ENCODE measurements at regions not wholly inside any gene's neighbourhood (a gene's known extent, or its start where the extent isn't known, plus 50 kb on each side); places are given as distances from the start of the nearest gene placed in this dataset.
A peak's percentile ranks its signal among the peaks of the same experiment; 100 is the strongest.

DNA sequence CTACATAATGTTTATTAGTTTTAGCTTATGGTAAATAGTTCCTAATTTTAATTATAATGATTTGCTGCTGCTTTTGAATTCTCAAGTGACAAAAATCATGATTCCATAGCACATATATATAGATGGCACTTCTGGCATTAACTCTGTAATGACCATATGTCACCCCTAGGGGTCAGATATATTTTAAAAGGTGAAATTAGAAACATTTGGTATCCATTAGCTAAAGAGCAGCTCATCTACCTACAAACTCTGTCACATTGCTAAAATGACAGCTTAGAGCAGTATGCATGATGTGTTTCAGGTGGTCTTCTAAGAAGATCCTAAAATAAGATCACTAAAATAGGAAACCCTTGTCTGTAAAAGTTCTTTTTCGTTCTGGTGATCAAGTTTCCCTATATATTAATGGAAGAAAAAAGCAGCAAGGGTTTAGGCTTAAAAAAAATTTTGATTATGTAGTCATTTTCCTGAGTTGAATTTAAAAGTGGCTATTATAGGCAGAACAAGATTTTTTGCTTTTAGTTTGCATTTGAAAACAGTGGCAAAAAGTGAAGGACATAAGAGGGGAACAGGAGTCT is 157.7 kb upstream of the POU5F2 start:
- Histone ChIP-seq H3K4me3 (no peak overlapping the region), H3K9me3 (no peaks in the 10 kb centered on the region), H3K36me3 (no peaks in the 10 kb centered on the region), H3K27ac (no peak overlapping the region), H3K27me3 (replicated peaks; ENCODE audit: insufficient read depth) (no peaks in the 10 kb centered on the region), H3K4me1 (ENCODE audit: control insufficient read depth in 1 of 2, low read depth in 2 of 2) (no peaks in the 10 kb centered on the region)
- DNase-seq (ENCODE audit: low spot score) (no peak), ATAC-seq (ENCODE audit: insufficient number of reproducible peaks, low FRiP score, low read depth) (no peak)
- TF ChIP-seq, protein P1, sequence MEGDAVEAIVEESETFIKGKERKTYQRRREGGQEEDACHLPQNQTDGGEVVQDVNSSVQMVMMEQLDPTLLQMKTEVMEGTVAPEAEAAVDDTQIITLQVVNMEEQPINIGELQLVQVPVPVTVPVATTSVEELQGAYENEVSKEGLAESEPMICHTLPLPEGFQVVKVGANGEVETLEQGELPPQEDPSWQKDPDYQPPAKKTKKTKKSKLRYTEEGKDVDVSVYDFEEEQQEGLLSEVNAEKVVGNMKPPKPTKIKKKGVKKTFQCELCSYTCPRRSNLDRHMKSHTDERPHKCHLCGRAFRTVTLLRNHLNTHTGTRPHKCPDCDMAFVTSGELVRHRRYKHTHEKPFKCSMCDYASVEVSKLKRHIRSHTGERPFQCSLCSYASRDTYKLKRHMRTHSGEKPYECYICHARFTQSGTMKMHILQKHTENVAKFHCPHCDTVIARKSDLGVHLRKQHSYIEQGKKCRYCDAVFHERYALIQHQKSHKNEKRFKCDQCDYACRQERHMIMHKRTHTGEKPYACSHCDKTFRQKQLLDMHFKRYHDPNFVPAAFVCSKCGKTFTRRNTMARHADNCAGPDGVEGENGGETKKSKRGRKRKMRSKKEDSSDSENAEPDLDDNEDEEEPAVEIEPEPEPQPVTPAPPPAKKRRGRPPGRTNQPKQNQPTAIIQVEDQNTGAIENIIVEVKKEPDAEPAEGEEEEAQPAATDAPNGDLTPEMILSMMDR (IDR thresholded peaks at IDR 0.05): peak; percentile 18

DNA sequence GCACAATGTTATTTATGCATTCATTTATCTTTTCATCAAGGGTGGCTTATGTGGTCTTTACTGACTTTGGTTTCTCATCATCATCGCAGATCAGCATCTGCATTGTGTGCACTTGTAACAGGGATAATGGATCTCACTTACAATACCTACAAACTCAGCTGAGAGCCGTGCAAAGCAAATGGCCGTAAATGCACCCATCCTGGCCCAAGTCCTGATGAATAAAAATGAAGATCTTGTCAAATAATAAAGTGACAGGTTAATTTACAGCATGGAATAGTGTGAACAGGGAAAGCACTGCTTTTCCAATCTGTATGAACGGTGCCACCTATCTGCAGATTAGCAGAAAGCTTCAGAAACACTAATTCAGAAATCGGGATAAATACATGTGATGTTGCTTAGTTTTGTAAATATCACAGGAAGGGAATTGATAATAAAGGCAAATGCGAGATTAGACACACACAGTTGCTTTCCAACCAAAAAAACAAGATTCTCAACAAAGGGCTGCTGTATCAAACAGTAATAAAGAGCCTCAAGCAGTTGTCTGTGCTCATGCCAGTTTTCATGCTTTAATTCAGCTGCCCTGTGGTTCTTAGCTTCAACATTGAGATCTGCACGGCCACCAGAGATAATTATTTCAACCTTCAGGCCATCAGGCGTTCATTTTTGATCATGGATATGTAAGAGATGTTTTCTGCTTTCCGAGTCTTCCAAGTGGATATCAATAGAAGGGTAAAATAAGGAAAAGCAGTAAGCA is 153.4 kb upstream of the POU5F2 start:
- no peaks in the 10 kb centered on the region for H3K4me1 ChIP-seq (ENCODE audit: control insufficient read depth in 1 of 2, low read depth in 2 of 2)
- H3K4me3 ChIP-seq: no peak overlapping the region
- DNase-seq (ENCODE audit: low spot score) (no peak), ATAC-seq (ENCODE audit: insufficient number of reproducible peaks, low FRiP score, low read depth) (no peak)
- H3K27ac ChIP-seq: no peak overlapping the region
- H3K36me3 ChIP-seq: no peaks in the 10 kb centered on the region
- no peaks in the 10 kb centered on the region for H3K27me3 ChIP-seq (replicated peaks; ENCODE audit: insufficient read depth)
- H3K9me3 ChIP-seq: no peaks in the 10 kb centered on the region
- TF ChIP-seq, protein P1 (IDR thresholded peaks at IDR 0.05): no peak

DNA sequence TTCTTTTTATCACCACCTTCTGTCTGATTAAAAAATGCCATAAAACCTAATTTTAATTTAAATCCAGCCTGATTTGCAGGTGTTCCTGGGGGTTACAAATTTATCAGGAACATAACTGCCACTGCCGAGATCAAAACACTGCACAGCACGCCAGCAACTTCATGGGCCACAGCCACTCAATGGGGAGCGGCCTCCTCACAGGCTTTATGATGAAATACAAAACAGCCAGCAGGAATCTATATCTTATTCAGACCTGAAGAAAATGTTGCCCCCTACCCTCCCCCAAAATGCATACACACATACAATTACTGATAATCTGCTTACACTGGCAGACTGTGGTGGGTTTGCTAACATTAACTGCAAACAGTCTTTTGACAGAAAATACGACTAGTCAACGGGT is 151.7 kb upstream of the POU5F2 start:
- no peaks in the 10 kb centered on the region for H3K4me1 ChIP-seq (ENCODE audit: control insufficient read depth in 1 of 2, low read depth in 2 of 2)
- no peaks in the 10 kb centered on the region for H3K27me3 ChIP-seq (replicated peaks; ENCODE audit: insufficient read depth)
- H3K36me3 ChIP-seq: no peaks in the 10 kb centered on the region
- no peaks in the 10 kb centered on the region for H3K9me3 ChIP-seq
- TF ChIP-seq, protein P1 (IDR thresholded peaks at IDR 0.05): no peak
- no peak overlapping the region for H3K4me3 ChIP-seq
- DNase-seq (ENCODE audit: low spot score) (no peak), ATAC-seq (ENCODE audit: insufficient number of reproducible peaks, low FRiP score, low read depth) (no peak)
- no peak overlapping the region for H3K27ac ChIP-seq

DNA sequence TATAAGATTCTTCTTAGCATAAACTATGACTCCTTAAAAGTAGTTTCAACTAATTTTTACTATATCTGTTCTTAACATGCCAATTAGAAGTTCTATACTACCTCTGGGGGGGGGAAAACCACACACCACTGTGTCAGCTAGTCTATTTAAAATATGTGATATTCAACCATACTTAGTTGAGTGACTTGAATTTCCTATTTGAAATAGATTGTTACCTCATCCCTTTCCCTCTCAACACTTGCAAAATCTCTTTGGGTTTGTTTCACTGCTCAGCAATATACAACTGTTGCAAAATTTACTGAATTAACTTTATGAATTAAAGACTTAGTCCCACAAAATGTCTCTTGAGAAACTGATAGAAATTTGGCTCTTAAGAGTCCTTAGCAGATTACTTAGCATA is 151.1 kb upstream of the POU5F2 start:
- TF ChIP-seq, protein P1 (IDR thresholded peaks at IDR 0.05): no peak
- no peaks in the 10 kb centered on the region for H3K36me3 ChIP-seq
- no peaks in the 10 kb centered on the region for H3K4me1 ChIP-seq (ENCODE audit: control insufficient read depth in 1 of 2, low read depth in 2 of 2)
- no peak for DNase-seq (ENCODE audit: low spot score)
- no peaks in the 10 kb centered on the region for H3K27me3 ChIP-seq (replicated peaks; ENCODE audit: insufficient read depth)
- no peak for ATAC-seq (ENCODE audit: insufficient number of reproducible peaks, low FRiP score, low read depth)
- H3K4me3 ChIP-seq: no peak overlapping the region
- no peak overlapping the region for H3K27ac ChIP-seq
- no peaks in the 10 kb centered on the region for H3K9me3 ChIP-seq

DNA sequence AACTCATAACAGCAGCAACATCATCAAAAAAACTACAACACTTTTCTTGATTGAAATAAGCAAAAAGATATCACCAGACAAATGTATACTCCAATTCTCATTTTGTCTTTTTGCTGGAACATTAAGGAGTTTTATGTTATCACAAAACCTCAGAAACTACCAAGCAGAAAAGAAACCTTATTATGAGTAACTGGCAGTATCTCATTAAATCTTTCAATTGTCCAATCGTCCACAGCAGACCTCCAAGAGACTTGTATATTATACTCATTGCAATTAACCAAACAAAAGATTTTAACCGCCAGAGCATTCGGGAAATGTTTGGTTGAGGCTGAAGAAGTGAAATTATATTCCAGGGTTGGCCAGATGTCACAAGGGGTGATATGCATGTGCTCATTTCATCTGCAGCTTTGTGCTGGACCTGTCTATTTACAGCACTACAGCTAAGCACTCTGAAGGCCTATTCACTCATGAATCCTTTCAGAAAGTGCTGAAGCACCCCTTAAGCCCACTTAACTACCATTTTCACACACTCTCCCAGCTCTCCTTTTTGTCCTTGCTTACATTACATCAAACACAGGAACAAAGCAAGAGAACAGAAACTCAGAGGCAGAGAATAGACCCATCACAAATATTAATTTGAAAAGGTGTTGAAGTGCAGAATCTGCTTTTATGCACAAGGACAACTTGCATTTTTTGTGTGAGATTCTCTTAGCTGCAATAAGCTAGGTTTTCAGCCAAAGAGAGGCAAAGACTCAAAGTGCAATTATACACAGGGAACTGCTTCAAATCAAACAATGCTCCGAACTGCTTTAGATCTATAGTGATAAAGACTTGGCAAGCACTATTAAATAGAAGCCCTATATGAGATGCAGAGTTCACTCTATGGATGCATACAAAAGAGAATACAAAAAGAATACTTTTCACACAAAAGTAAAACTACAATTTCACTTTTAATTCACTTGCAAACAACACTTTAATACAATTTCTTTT is 150.4 kb upstream of the POU5F2 start:
- no peak for ATAC-seq (ENCODE audit: insufficient number of reproducible peaks, low FRiP score, low read depth)
- Histone ChIP-seq H3K9me3 (no peaks in the 10 kb centered on the region), H3K36me3 (no peaks in the 10 kb centered on the region), H3K4me1 (ENCODE audit: control insufficient read depth in 1 of 2, low read depth in 2 of 2) (peaks cover 0 to 6% of the 10 kb centered on the region in 2 donors), H3K4me3 (no peak overlapping the region), H3K27me3 (replicated peaks; ENCODE audit: insufficient read depth) (no peaks in the 10 kb centered on the region), H3K27ac (no peak overlapping the region)
- no peak for DNase-seq (ENCODE audit: low spot score)
- TF ChIP-seq, protein P1 (IDR thresholded peaks at IDR 0.05): no peak

Measured in thoracic aorta (tissue), 2 donors.